ENCODE measurements at regions not wholly inside any gene's neighbourhood (a gene's known extent, or its start where the extent isn't known, plus 50 kb on each side); places are given as distances from the start of the nearest gene placed in this dataset.

- in situ Hi-C loops (cut with HindIII; ENCODE audit: low sequenced_read_pairs), result no loop called here
Observed at GRCh38 chr17:36661047-36661666, 59.8 kb downstream of the MRM1 start.

DNA sequence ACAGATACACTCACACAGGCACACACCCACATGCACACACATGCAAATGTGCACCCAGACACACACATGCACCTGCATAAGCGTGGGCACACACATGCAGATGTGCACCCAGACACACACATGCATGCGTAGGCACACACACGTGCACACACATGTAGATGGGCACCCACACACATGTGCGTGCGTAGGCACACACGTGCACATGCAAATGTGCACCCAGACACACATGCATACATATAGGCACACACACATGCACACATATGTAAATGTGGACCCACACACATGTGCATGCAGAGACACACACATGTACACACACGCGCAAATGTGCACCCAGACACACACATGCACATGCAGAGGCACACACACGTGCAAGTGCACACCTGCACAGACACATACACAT, 60.3 kb downstream of the MRM1 start:
- TF ChIP-seq CTCF (IDR thresholded peaks at IDR 0.05; ENCODE audit: low read depth, low read length, missing control alignments), result no peak
- no peak for DNase-seq (ENCODE audit: low read depth)
- no peak overlapping the region for H3K4me3 ChIP-seq (ENCODE audit: low read depth, low read length)
- in situ Hi-C loops (cut with HindIII; ENCODE audit: low sequenced_read_pairs), result no loop called here

More at GRCh38 chr17:36661047-36661666, 59.8 kb downstream of the MRM1 start:
- no peak for TF ChIP-seq CTCF (IDR thresholded peaks at IDR 0.05; ENCODE audit: low read depth, low read length, missing control alignments)
- no peak for DNase-seq (ENCODE audit: low read depth)
- no peak overlapping the region for H3K4me3 ChIP-seq (ENCODE audit: low read depth, low read length)

- DNase-seq (ENCODE audit: low read depth), result no peak
- no peak for TF ChIP-seq CTCF (IDR thresholded peaks at IDR 0.05; ENCODE audit: low read depth, low read length, missing control alignments)
- in situ Hi-C loops (cut with HindIII; ENCODE audit: low sequenced_read_pairs), result no loop called here
- H3K4me3 ChIP-seq (ENCODE audit: low read depth, low read length), result no peak overlapping the region
Observed at GRCh38 chr17:36665417-36665816, 64.0 kb downstream of the MRM1 start.

DNA sequence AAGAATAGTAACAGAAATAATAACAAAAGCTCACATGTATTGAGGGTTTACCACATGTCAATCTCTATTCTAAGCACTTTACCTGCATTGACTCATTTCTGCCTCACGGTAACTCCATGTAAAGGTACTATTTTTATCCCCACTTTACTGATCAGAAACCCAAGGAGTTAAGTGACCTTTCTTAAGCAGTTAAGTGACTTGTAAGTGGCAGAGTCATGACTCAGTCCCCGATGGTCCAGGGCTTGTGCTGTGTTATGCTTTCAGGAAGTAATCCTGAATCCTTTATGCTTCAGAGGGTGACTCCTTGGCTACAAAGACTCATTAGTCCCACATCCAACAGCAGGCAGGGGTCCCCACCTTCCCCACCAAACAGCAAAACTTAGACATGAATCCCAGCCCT, 66.5 kb downstream of the MRM1 start:
- TF ChIP-seq CTCF (IDR thresholded peaks at IDR 0.05; ENCODE audit: low read depth, low read length, missing control alignments), result no peak
- no peak for DNase-seq (ENCODE audit: low read depth)
- no peak overlapping the region for H3K4me3 ChIP-seq (ENCODE audit: low read depth, low read length)
- in situ Hi-C loops (cut with HindIII; ENCODE audit: low sequenced_read_pairs), result no loop called here

- in situ Hi-C loops (cut with HindIII; ENCODE audit: low sequenced_read_pairs), result no loop called here
- DNase-seq (ENCODE audit: low read depth), result no peak
- H3K4me3 ChIP-seq (ENCODE audit: low read depth, low read length), result no peak overlapping the region
- no peak for TF ChIP-seq CTCF (IDR thresholded peaks at IDR 0.05; ENCODE audit: low read depth, low read length, missing control alignments)
Observed at GRCh38 chr17:36668824-36669223, 67.4 kb downstream of the MRM1 start.

GRCh38 chr17:36671144-36671543, 69.8 kb downstream of the MRM1 start:
- in situ Hi-C loops (cut with HindIII; ENCODE audit: low sequenced_read_pairs), result no loop called here

More at GRCh38 chr17:36671144-36671543, 69.8 kb downstream of the MRM1 start:
- no peak overlapping the region for H3K4me3 ChIP-seq (ENCODE audit: low read depth, low read length)
- no peak for TF ChIP-seq CTCF (IDR thresholded peaks at IDR 0.05; ENCODE audit: low read depth, low read length, missing control alignments)
- DNase-seq (ENCODE audit: low read depth), result no peak

Data from astrocyte of the cerebellum (primary cell).